IMR-90 (cell line): ENCODE measurements at regions not wholly inside any gene's neighbourhood (a gene's known extent, or its start where the extent isn't known, plus 50 kb on each side); places are given as distances from the start of the nearest gene placed in this dataset.

Source experiments
- ATAC-seq: fragments of 200-7000 bp; cut with Tn5 transposase; 2 replicates; pipeline ENCODE4 v1.9.1; 2020; ENCODE audit warnings: low read depth, mild to moderate bottlenecking, moderate library complexity
- BruUV-seq: library from RNA; stranded (reverse); fragments of 400-500 nt; replicated peaks from 2 replicates; lab custom pipeline; 2021; lab: Mats Ljungman, UMichigan
- CTCF ChIA-PET: fragments of 300-600 bp; formaldehyde crosslinking; extraction: SDS; loops from one replicate; lab custom pipeline; 2021; ENCODE audit warnings: antibody characterized with exemption; lab: Yijun Ruan, JAX
- POLR2A ChIA-PET: fragments of 300-600 bp; sonication (Branson Sonifier 250); formaldehyde crosslinking; loops from one replicate; lab custom pipeline; 2022; ENCODE audit warnings: antibody characterized with exemption; ENCODE audit not compliant: unreplicated experiment; lab: Charles Lee
- DNase-seq: peaks from one replicate; pipeline ENCODE4 v3.0.0; 2013
- H2AFZ ChIP-seq: replicated peaks from 2 replicates; pipeline ENCODE3; 2013; ENCODE audit warnings: low read length, mild to moderate bottlenecking; ENCODE audit not compliant: poor library complexity
- H2AK5ac ChIP-seq: 2 replicates; pipeline ENCODE4 v1.6.1; 2013; ENCODE audit warnings: low read depth, low read length, inconsistent platforms
- H2AK9ac ChIP-seq: replicated peaks from 2 replicates; pipeline ENCODE3; 2013; ENCODE audit warnings: mild to moderate bottlenecking, low read depth, low read length, moderate library complexity; ENCODE audit not compliant: poor library complexity
- H2BK120ac ChIP-seq: 2 replicates; pipeline ENCODE4 v1.6.1; 2013; ENCODE audit warnings: low read depth, low read length, inconsistent platforms
- H2BK15ac ChIP-seq: 3 replicates; pipeline ENCODE4 v1.6.1; 2013; ENCODE audit warnings: low read depth, low read length, inconsistent platforms
- H2BK20ac ChIP-seq: 2 replicates; pipeline ENCODE4 v1.6.1; 2013; ENCODE audit warnings: low read depth, mild to moderate bottlenecking, inconsistent platforms, low read length, moderate library complexity
- H2BK5ac ChIP-seq: 2 replicates; pipeline ENCODE4 v1.6.1; 2013; ENCODE audit warnings: mild to moderate bottlenecking, low read depth, low read length, inconsistent platforms; ENCODE audit not compliant: poor library complexity, severe bottlenecking
- H3K14ac ChIP-seq: replicated peaks from 2 replicates; pipeline ENCODE4 v1.6.1; 2013; ENCODE audit warnings: low read depth, low read length, inconsistent platforms
- H3K18ac ChIP-seq: 2 replicates; pipeline ENCODE4 v1.6.1; 2013; ENCODE audit warnings: low read depth, low read length, control low read depth
- H3K23ac ChIP-seq: 2 replicates; pipeline ENCODE4 v1.6.1; 2013; ENCODE audit warnings: low read depth, low read length, inconsistent platforms
- H3K27ac ChIP-seq: 2 replicates; pipeline ENCODE4 v1.5.1; 2013; ENCODE audit warnings: mild to moderate bottlenecking, control low read depth, low read length; ENCODE audit not compliant: insufficient read depth
- H3K27me3 ChIP-seq: 2 replicates; pipeline ENCODE4 v1.6.1; 2013; ENCODE audit warnings: low read length; ENCODE audit not compliant: control insufficient read depth, insufficient read depth
- H3K36me3 ChIP-seq: 2 replicates; pipeline ENCODE4 v1.6.1; 2013; ENCODE audit warnings: low read length, mixed read lengths; ENCODE audit not compliant: control insufficient read depth, insufficient read depth
- H3K4ac ChIP-seq: 2 replicates; pipeline ENCODE4 v1.6.1; 2013; ENCODE audit warnings: low read depth, low read length, inconsistent platforms
- H3K4me1 ChIP-seq: 2 replicates; pipeline ENCODE4 v1.6.1; 2013; ENCODE audit warnings: low read length, mixed read lengths; ENCODE audit not compliant: control insufficient read depth, insufficient read depth
- H3K4me2 ChIP-seq: 2 replicates; pipeline ENCODE4 v1.6.1; 2013; ENCODE audit warnings: low read depth, mild to moderate bottlenecking, control low read depth, low read length, moderate library complexity
- H3K4me3 ChIP-seq: 2 replicates; pipeline ENCODE4 v1.5.1; 2013; ENCODE audit warnings: low read depth, mild to moderate bottlenecking, control low read depth, low read length, moderate library complexity; ENCODE audit not compliant: insufficient read depth
- H3K56ac ChIP-seq: 2 replicates; pipeline ENCODE4 v1.6.1; 2013; ENCODE audit warnings: low read length, inconsistent platforms; ENCODE audit not compliant: insufficient read depth; ENCODE audit errors: extremely low read depth
- H3K79me1 ChIP-seq, 2 experiments: 2 replicates each; pipeline ENCODE4 v1.6.1; 2013; ENCODE audit warnings: low read length in 2 of 2, inconsistent platforms in 1 of 2, low read depth in 1 of 2
- H3K9ac ChIP-seq: 2 replicates; pipeline ENCODE4 v1.6.1; 2013; ENCODE audit warnings: low read depth, low read length, control low read depth
- H3K9me1 ChIP-seq: 2 replicates; pipeline ENCODE4 v1.6.1; 2013; ENCODE audit warnings: low read length, inconsistent platforms; ENCODE audit not compliant: insufficient read depth
- H3K9me3 ChIP-seq: 2 replicates; pipeline ENCODE4 v1.6.1; 2013; ENCODE audit warnings: low read length; ENCODE audit not compliant: control insufficient read depth, insufficient read depth
- H4K20me1 ChIP-seq: 2 replicates; pipeline ENCODE4 v1.6.1; 2013; ENCODE audit warnings: low read length, inconsistent platforms; ENCODE audit not compliant: insufficient read depth
- H4K5ac ChIP-seq: 2 replicates; pipeline ENCODE4 v1.6.1; 2013; ENCODE audit warnings: mild to moderate bottlenecking, low read depth, low read length, control low read depth
- H4K8ac ChIP-seq, 2 experiments: 2 replicates each; pipeline ENCODE4 v1.6.1; 2013; ENCODE audit warnings: low read depth in 2 of 2, low read length in 2 of 2, control low read depth in 1 of 2, inconsistent platforms in 1 of 2
- H4K91ac ChIP-seq: 2 replicates; pipeline ENCODE4 v1.6.1; 2013; ENCODE audit warnings: low read depth, low read length, inconsistent platforms; ENCODE audit not compliant: insufficient read depth
- FOS ChIP-seq: fragments of 150-350 bp; IDR thresholded peaks from 2 replicates; pipeline ENCODE4 v1.6.1; 2016; ENCODE audit warnings: low read depth, low read length
- MAZ ChIP-seq: IDR thresholded peaks from 2 replicates; pipeline ENCODE4 v1.6.1; 2012; ENCODE audit warnings: low read depth, mild to moderate bottlenecking, low read length, improper control_type of control experiment, moderate library complexity, borderline replicate concordance
- RCOR1 ChIP-seq: IDR thresholded peaks from 2 replicates; pipeline ENCODE4 v1.6.1; 2012; ENCODE audit warnings: mild to moderate bottlenecking, low read length, improper control_type of control experiment; ENCODE audit not compliant: insufficient replicate concordance
- RFX5 ChIP-seq: IDR thresholded peaks from 2 replicates; pipeline ENCODE4 v1.8.0; 2012; ENCODE audit warnings: low read depth, mild to moderate bottlenecking, low read length, moderate library complexity
- SMC3 ChIP-seq: fragments of 150-350 bp; IDR thresholded peaks from 2 replicates; pipeline ENCODE4 v1.6.1; 2016; ENCODE audit warnings: low read depth, mild to moderate bottlenecking, antibody characterized with exemption, low read length, moderate library complexity
- WGBS, 2 experiments: methylation state at CpG; one replicate each; pipeline versions ENCODE4 v1.1.5 to v1.1.7; 2013; ENCODE audit warnings: missing lambda C conversion rate in 2 of 2; ENCODE audit not compliant: insufficient read length in 1 of 2; ENCODE audit errors: extremely low coverage in 2 of 2; 5-methylcytosine and 5-hydroxymethylcytosine counted together
- dilution Hi-C: fragments of 300-500 bp; cut with HindIII; formaldehyde crosslinking; loops from one replicate; pipeline ENCODE4 v1.14.3; 2018; ENCODE audit warnings: low sequenced_read_pairs; ENCODE audit not compliant: unreplicated experiment
- in situ Hi-C: fragments of 300-500 bp; cut with MboI; formaldehyde crosslinking; loops from 3 replicates; pipeline ENCODE4 v1.14.3; 2019; ENCODE audit warnings: low sequenced_read_pairs, inconsistent platforms, mixed read lengths
- intact Hi-C: fragments of 100-400 bp; cut with micrococcal nuclease; formaldehyde crosslinking; loops from 2 replicates; pipeline ENCODE4 v1.10.0; 2022
- TF ChIP-seq, protein P1 (sequence below): conservative IDR thresholded peaks from 2 replicates; pipeline ENCODE4 v1.5.1; 2012; ENCODE audit warnings: mild to moderate bottlenecking, low read depth, low read length, improper control_type of control experiment

DNA sequence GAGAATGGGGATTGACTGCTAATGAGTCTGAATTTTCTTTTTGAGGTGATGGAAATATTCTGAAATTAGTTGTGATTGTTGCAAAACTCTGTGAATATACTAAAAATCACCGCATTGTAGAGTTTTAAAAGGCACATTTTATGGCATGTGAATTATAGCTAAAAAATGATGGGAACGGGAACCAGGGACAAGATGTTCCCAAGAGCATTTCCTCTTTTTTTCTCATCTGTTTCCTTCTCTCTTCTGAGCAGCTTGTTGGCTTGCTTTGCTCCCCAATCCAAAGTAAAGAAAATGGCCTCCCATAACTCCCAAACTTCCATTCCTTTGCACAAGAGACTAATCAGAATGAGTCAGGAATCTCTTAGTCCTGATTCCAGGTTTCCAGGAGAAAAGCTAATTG is 459.2 kb downstream of the TSHZ3 start:
- H2BK15ac ChIP-seq: no peak overlapping the region
- no peaks in the 10 kb centered on the region for H4K20me1 ChIP-seq
- no peak overlapping the region for H3K14ac ChIP-seq
- H4K5ac ChIP-seq: no peak overlapping the region
- intact Hi-C loops: no loop called here
- no peak overlapping the region for H2AK9ac ChIP-seq
- no peak overlapping the region for H3K18ac ChIP-seq
- H3K9me3 ChIP-seq: no peaks in the 10 kb centered on the region
- H3K27ac ChIP-seq: no peak overlapping the region
- H3K9me1 ChIP-seq: no peaks in the 10 kb centered on the region
- no peak overlapping the region for H2AFZ ChIP-seq
- no peaks in the 10 kb centered on the region for H3K36me3 ChIP-seq
- H3K27me3 ChIP-seq: no peaks in the 10 kb centered on the region
- CTCF ChIA-PET: interaction anchor here (0.6 kb wide), 1 partner anchor 27 kb away, joined by 3 read pairs; no protein-coding TSS in a partner anchor
- no TSS peak for BruUV-seq
- dilution Hi-C loops: no loop called here
- H2BK120ac ChIP-seq: no peak overlapping the region
- no peak overlapping the region for H4K91ac ChIP-seq
- WGBS, 2 experiments: no CpG with 5 or more reads among the region's 2 CpGs
- H3K23ac ChIP-seq: no peak overlapping the region
- no peak overlapping the region for H4K8ac ChIP-seq
- POLR2A ChIA-PET: no interaction called here
- H3K9ac ChIP-seq: no peak overlapping the region
- no peaks in the 10 kb centered on the region for H3K4me1 ChIP-seq
- H3K79me1 ChIP-seq: no peaks in the 10 kb centered on the region
- no peak overlapping the region for H3K56ac ChIP-seq
- no peak overlapping the region for H2BK5ac ChIP-seq
- H2AK5ac ChIP-seq: no peak overlapping the region
- no peak overlapping the region for H3K4ac ChIP-seq
- in situ Hi-C loops: no loop called here
- H3K4me3 ChIP-seq: no peak overlapping the region
- no peak for DNase-seq
- no peak overlapping the region for H3K4me2 ChIP-seq
- no peak overlapping the region for H2BK20ac ChIP-seq
- TF ChIP-seq RCOR1: no peak
- TF ChIP-seq FOS: no peak
- no peak for TF ChIP-seq SMC3
- TF ChIP-seq MAZ: no peak
- TF ChIP-seq, protein P1, sequence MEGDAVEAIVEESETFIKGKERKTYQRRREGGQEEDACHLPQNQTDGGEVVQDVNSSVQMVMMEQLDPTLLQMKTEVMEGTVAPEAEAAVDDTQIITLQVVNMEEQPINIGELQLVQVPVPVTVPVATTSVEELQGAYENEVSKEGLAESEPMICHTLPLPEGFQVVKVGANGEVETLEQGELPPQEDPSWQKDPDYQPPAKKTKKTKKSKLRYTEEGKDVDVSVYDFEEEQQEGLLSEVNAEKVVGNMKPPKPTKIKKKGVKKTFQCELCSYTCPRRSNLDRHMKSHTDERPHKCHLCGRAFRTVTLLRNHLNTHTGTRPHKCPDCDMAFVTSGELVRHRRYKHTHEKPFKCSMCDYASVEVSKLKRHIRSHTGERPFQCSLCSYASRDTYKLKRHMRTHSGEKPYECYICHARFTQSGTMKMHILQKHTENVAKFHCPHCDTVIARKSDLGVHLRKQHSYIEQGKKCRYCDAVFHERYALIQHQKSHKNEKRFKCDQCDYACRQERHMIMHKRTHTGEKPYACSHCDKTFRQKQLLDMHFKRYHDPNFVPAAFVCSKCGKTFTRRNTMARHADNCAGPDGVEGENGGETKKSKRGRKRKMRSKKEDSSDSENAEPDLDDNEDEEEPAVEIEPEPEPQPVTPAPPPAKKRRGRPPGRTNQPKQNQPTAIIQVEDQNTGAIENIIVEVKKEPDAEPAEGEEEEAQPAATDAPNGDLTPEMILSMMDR: no peak
- TF ChIP-seq RFX5: no peak
- ATAC-seq: no peak
